ENCODE measurements at regions not wholly inside any gene's neighbourhood (a gene's known extent, or its start where the extent isn't known, plus 50 kb on each side); places are given as distances from the start of the nearest gene placed in this dataset.

DNA sequence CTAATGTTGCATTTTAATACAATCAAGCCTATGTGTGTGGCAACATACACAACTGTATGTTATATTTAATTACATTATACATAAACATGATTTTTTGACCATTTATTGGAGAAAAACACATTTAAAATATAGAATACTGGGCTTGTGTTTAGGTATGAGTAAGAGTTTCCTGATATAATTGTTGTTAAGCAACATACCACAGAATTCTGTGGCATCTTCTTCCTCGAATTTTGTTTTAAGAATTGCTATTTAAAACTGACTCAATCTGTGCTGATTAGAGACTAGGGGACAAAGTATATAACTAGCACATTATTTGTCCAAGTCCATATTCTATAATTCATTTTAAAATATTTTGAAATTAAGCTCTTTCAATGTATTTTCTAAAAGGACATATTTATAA lies 376.8 kb upstream of the THBS1 start:
- TF ChIP-seq, protein P1, sequence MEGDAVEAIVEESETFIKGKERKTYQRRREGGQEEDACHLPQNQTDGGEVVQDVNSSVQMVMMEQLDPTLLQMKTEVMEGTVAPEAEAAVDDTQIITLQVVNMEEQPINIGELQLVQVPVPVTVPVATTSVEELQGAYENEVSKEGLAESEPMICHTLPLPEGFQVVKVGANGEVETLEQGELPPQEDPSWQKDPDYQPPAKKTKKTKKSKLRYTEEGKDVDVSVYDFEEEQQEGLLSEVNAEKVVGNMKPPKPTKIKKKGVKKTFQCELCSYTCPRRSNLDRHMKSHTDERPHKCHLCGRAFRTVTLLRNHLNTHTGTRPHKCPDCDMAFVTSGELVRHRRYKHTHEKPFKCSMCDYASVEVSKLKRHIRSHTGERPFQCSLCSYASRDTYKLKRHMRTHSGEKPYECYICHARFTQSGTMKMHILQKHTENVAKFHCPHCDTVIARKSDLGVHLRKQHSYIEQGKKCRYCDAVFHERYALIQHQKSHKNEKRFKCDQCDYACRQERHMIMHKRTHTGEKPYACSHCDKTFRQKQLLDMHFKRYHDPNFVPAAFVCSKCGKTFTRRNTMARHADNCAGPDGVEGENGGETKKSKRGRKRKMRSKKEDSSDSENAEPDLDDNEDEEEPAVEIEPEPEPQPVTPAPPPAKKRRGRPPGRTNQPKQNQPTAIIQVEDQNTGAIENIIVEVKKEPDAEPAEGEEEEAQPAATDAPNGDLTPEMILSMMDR (IDR thresholded peaks at IDR 0.05; ENCODE audit: control insufficient read depth, insufficient read depth, low read depth, low read length, missing control alignments), result no peak
- H3K4me3 ChIP-seq (ENCODE audit: control insufficient read depth, low read depth, low read length), result no peak overlapping the region
- peak; percentile 49 for DNase-seq (ENCODE audit: low read depth)

GRCh38 chr15:39205081-39205480 lies 375.8 kb upstream of the THBS1 start:
- H3K4me3 ChIP-seq (ENCODE audit: control insufficient read depth, low read depth, low read length), result no peak overlapping the region
- DNase-seq (ENCODE audit: low read depth), result no peak
- TF ChIP-seq, protein P1 (IDR thresholded peaks at IDR 0.05; ENCODE audit: control insufficient read depth, insufficient read depth, low read depth, low read length, missing control alignments), result no peak

GRCh38 chr15:39205506-39206371 lies 375.1 kb upstream of the THBS1 start:
- H3K4me3 ChIP-seq (ENCODE audit: control insufficient read depth, low read depth, low read length), result no peak overlapping the region
- no peak for DNase-seq (ENCODE audit: low read depth)
- TF ChIP-seq, protein P1 (IDR thresholded peaks at IDR 0.05; ENCODE audit: control insufficient read depth, insufficient read depth, low read depth, low read length, missing control alignments), result no peak

DNA sequence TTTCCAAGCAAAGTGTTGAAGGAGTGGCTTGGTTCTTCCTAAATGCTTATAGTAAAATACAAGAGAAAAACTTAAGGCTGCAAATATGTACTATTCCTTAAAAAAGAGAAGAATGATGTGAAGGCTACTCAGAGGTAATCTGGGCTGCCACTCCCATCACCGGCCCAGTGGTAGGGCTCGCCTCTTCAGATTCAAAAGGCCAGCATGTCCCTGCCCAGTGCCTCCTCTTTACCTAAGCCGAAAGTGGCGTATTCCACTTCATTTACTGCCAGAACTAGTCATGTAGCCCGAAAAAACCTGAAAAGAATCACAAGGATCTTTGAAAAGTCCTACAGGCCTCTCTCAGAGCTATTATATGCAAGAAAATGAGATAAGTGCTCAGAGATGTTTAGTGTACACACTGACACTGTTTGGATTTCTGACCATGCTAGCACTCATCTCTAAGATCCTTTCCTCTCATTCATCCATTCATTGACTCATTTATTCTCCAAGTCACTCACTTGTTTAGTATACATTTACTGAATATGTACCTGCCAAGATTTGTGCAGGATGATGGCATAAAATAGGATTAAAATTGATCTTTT lies 373.3 kb upstream of the THBS1 start:
- TF ChIP-seq, protein P1 (IDR thresholded peaks at IDR 0.05; ENCODE audit: control insufficient read depth, insufficient read depth, low read depth, low read length, missing control alignments), result no peak
- H3K4me3 ChIP-seq (ENCODE audit: control insufficient read depth, low read depth, low read length), result no peak overlapping the region
- DNase-seq (ENCODE audit: low read depth), result no peak

- H3K4me3 ChIP-seq (ENCODE audit: control insufficient read depth, low read depth, low read length), result no peak overlapping the region
- TF ChIP-seq, protein P1 (IDR thresholded peaks at IDR 0.05; ENCODE audit: control insufficient read depth, insufficient read depth, low read depth, low read length, missing control alignments), result no peak
- no peak for DNase-seq (ENCODE audit: low read depth)
Observed at GRCh38 chr15:39208187-39208586, 372.7 kb upstream of the THBS1 start.

GRCh38 chr15:39209548-39210211 lies 371.2 kb upstream of the THBS1 start:
- DNase-seq (ENCODE audit: low read depth), result no peak
- H3K4me3 ChIP-seq (ENCODE audit: control insufficient read depth, low read depth, low read length), result no peak overlapping the region
- TF ChIP-seq, protein P1 (IDR thresholded peaks at IDR 0.05; ENCODE audit: control insufficient read depth, insufficient read depth, low read depth, low read length, missing control alignments), result no peak

Measured in AG09309 (cell line).